ENCODE measurements at regions not wholly inside any gene's neighbourhood (a gene's known extent, or its start where the extent isn't known, plus 50 kb on each side); places are given as distances from the start of the nearest gene placed in this dataset.

DNA sequence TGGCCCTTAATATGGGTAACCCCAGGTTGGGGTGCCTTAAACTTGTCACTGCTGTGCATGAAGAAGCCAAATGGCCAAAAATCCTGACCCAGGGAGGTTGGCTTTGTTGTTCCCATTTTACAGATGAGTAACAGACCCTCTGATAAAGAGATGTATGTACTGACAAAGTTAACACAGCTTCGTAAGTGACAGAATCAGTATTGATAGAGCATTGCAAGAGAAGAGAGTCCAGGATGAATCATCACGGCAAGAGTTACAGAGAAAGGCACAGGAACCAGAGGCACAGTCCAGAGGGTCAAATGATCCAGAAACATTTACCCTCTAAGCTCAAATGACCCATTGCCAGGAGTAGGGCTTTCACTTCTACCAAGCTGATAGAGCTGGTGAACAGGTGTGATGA lies 103.8 kb upstream of the SMC2 start:
- WGBS (ENCODE audit: insufficient coverage), result no CpG with 5 or more reads among the region's 2 CpGs
- Histone ChIP-seq H3K4me1 (ENCODE audit: control insufficient read depth in 1 of 2, extremely low read depth in 1 of 2, insufficient read depth in 2 of 2, low read length in 2 of 2) (no peaks in the 10 kb centered on the region), H3K36me3 (ENCODE audit: control insufficient read depth in 2 of 2, extremely low read depth in 1 of 2, insufficient read depth in 1 of 2, low read length in 1 of 2) (no peaks in the 10 kb centered on the region), H3K27me3 (replicated peaks in 1 of 2; ENCODE audit: control insufficient read depth in 2 of 2, extremely low read depth in 1 of 2, insufficient read depth in 2 of 2, low read length in 1 of 2) (no peaks in the 10 kb centered on the region), H3K27ac (ENCODE audit: low read length) (no peak overlapping the region), H3K4me3 (ENCODE audit: control insufficient read depth in 1 of 2, extremely low read depth in 1 of 2, low read length in 1 of 2) (no peak overlapping the region), H3K9me3 (no peaks in the 10 kb centered on the region)
- peaks cover 0 to 6% of the 10 kb centered on the region in 2 donors for H3K27me3 Mint-ChIP-seq
- no peak overlapping the region for H3K4me3 Mint-ChIP-seq
- H3K9me3 Mint-ChIP-seq, result no peaks in the 10 kb centered on the region
- ChIA-PET POLR2A (no interaction called here), CTCF (no interaction called here)
- ATAC-seq (replicated peaks in 1 of 4) (no peak), DNase-seq (no peak)
- no peak overlapping the region for H3K27ac Mint-ChIP-seq
- no peaks in the 10 kb centered on the region for H3K4me1 Mint-ChIP-seq
- H3K36me3 Mint-ChIP-seq, result no peaks in the 10 kb centered on the region

DNA sequence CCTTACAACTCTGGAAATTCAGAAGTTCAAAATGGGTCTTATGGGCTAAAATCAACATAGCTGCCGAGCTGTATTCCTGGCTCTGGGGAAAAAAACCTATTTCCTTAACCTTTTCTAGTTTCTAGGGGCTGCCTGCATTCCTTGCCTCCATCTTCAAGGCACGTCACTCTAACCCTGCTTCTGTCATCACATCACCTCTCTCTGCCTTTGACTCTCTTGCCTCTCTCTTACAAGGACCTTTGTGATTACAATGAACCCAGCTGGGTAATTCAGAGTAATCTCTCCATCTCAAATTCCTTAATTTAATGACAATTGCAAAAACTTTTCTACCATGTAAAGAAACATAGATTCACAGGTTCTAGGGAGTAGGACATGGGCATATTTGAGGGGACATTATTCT lies 103.1 kb upstream of the SMC2 start:
- Histone ChIP-seq H3K4me3 (ENCODE audit: control insufficient read depth in 1 of 2, extremely low read depth in 1 of 2, low read length in 1 of 2) (no peak overlapping the region), H3K4me1 (ENCODE audit: control insufficient read depth in 1 of 2, extremely low read depth in 1 of 2, insufficient read depth in 2 of 2, low read length in 2 of 2) (no peaks in the 10 kb centered on the region), H3K9me3 (no peaks in the 10 kb centered on the region), H3K36me3 (ENCODE audit: control insufficient read depth in 2 of 2, extremely low read depth in 1 of 2, insufficient read depth in 1 of 2, low read length in 1 of 2) (no peaks in the 10 kb centered on the region), H3K27me3 (replicated peaks in 1 of 2; ENCODE audit: control insufficient read depth in 2 of 2, extremely low read depth in 1 of 2, insufficient read depth in 2 of 2, low read length in 1 of 2) (no peaks in the 10 kb centered on the region), H3K27ac (ENCODE audit: low read length) (no peak overlapping the region)
- WGBS (ENCODE audit: insufficient coverage), result 55% methylated on average over 2 of the region's 2 CpGs
- DNase-seq, result no peak
- POLR2A ChIA-PET, result no interaction called here
- Mint-ChIP-seq H3K27me3 (peaks cover 0 to 6% of the 10 kb centered on the region in 2 donors), H3K9me3 (no peaks in the 10 kb centered on the region), H3K4me3 (no peak overlapping the region), H3K4me1 (no peaks in the 10 kb centered on the region), H3K27ac (no peak overlapping the region), H3K36me3 (no peaks in the 10 kb centered on the region)
- ATAC-seq (replicated peaks in 1 of 4), result no peak
- CTCF ChIA-PET, result no interaction called here

DNA sequence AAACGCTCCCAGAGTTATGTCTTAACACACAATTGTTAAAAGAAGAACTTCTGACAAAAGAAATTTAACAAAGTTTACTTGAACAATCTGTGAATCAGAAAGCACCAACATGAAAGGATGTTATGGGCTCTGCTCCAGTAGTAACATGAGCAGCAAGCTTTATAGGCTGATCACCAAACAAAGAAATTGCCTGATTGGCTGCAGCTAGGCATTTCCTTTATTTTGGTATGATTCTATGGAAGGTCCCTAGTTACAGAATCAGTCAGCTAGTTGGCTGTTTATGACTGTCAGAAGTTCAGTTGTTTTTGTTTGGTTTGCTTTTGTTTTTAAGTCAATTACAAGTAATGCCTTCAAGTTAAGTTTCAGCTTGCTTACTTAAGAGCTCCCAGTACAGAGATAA lies 102.4 kb upstream of the SMC2 start:
- Mint-ChIP-seq H3K9me3 (no peaks in the 10 kb centered on the region), H3K27me3 (peaks cover 0 to 3% of the 10 kb centered on the region in 2 donors), H3K27ac (no peak overlapping the region), H3K4me3 (no peak overlapping the region), H3K36me3 (no peaks in the 10 kb centered on the region), H3K4me1 (no peaks in the 10 kb centered on the region)
- Histone ChIP-seq H3K27ac (ENCODE audit: low read length) (no peak overlapping the region), H3K4me3 (ENCODE audit: control insufficient read depth in 1 of 2, extremely low read depth in 1 of 2, low read length in 1 of 2) (no peak overlapping the region), H3K4me1 (ENCODE audit: control insufficient read depth in 1 of 2, extremely low read depth in 1 of 2, insufficient read depth in 2 of 2, low read length in 2 of 2) (no peaks in the 10 kb centered on the region), H3K9me3 (no peaks in the 10 kb centered on the region), H3K27me3 (replicated peaks in 1 of 2; ENCODE audit: control insufficient read depth in 2 of 2, extremely low read depth in 1 of 2, insufficient read depth in 2 of 2, low read length in 1 of 2) (no peaks in the 10 kb centered on the region), H3K36me3 (ENCODE audit: control insufficient read depth in 2 of 2, extremely low read depth in 1 of 2, insufficient read depth in 1 of 2, low read length in 1 of 2) (no peaks in the 10 kb centered on the region)
- no CpG with 5 or more reads among the region's 1 CpG for WGBS (ENCODE audit: insufficient coverage)
- no peak for ATAC-seq (replicated peaks in 1 of 4)
- CTCF ChIA-PET, result interaction anchor here in 1 of 2 donors (0.8 kb wide), 1 partner anchor 74 kb away, joined by 6 read pairs; no protein-coding TSS in a partner anchor
- POLR2A ChIA-PET, result no interaction called here
- DNase-seq, result no peak

DNA sequence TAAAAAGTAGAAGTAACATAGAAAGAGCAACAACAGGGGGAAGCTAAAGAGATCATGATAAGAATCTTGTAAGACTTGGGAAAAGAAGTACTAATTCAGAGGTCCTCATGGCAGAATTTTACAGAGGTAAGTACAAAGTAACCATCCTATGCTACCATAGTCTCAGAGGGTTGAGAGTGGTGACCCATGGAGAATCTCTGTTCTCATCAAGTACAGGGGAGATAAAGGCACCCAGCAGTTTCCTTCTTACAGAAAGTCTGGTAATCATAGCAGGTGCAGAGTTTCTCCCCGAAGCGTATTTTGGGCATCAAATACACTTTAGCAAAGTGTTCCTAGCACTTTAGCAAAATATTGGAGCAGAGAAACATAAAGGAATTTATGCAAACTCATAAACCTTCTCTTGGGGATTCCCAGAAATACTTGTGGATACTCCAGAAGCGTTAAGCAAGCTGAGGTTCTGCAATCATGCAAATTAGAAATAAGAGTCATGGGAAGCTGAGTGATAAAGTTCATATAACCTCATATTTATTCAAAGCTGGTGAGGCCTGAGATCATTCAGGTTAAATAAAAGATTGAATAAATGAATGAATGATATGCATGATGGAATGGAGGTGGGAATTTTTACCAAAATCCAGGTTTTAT lies 101.0 kb upstream of the SMC2 start:
- Mint-ChIP-seq H3K4me1 (no peaks in the 10 kb centered on the region), H3K27me3 (no peaks in the 10 kb centered on the region), H3K36me3 (no peaks in the 10 kb centered on the region), H3K4me3 (no peak overlapping the region), H3K27ac (no peak overlapping the region), H3K9me3 (no peaks in the 10 kb centered on the region)
- no peaks in the 10 kb centered on the region for H3K36me3 ChIP-seq (ENCODE audit: control insufficient read depth in 2 of 2, extremely low read depth in 1 of 2, insufficient read depth in 1 of 2, low read length in 1 of 2)
- POLR2A ChIA-PET, result no interaction called here
- H3K4me1 ChIP-seq (ENCODE audit: control insufficient read depth in 1 of 2, extremely low read depth in 1 of 2, insufficient read depth in 2 of 2, low read length in 2 of 2), result no peaks in the 10 kb centered on the region
- H3K4me3 ChIP-seq (ENCODE audit: control insufficient read depth in 1 of 2, extremely low read depth in 1 of 2, low read length in 1 of 2), result no peak overlapping the region
- CTCF ChIA-PET, result no interaction called here
- ATAC-seq (replicated peaks in 1 of 4) (no peak), DNase-seq (no peak)
- 75% methylated on average over 2 of the region's 3 CpGs for WGBS (ENCODE audit: insufficient coverage)
- no peaks in the 10 kb centered on the region for H3K27me3 ChIP-seq (replicated peaks in 1 of 2; ENCODE audit: control insufficient read depth in 2 of 2, extremely low read depth in 1 of 2, insufficient read depth in 2 of 2, low read length in 1 of 2)
- no peak overlapping the region for H3K27ac ChIP-seq (ENCODE audit: low read length)
- no peaks in the 10 kb centered on the region for H3K9me3 ChIP-seq

DNA sequence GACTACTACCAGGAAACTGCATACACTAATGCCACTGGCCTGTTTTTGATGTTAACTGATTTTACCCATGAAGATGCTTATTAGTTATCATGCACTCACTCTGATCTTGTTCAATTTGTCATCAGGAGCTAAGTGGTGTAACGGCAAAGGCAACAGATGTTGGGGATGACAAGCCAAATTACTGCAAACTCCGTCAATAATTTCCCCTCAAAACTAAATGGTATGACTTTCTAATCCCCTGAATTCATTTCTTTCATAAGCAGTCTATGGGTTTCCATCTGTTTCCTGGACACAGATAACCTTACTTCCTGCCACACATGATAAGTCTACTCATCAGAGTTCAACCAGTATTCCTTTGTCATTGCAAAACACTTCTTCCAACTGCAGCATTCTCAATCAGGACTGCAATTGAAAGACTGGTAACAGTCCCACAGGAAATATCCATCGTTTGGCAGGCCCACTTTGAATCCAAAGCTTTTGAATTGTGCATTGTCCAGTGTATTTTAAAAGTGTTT lies 96.2 kb upstream of the SMC2 start:
- H3K27me3 ChIP-seq (replicated peaks in 1 of 2; ENCODE audit: control insufficient read depth in 2 of 2, extremely low read depth in 1 of 2, insufficient read depth in 2 of 2, low read length in 1 of 2), result no peaks in the 10 kb centered on the region
- Mint-ChIP-seq H3K27ac (no peak overlapping the region), H3K4me3 (no peak overlapping the region), H3K9me3 (no peaks in the 10 kb centered on the region), H3K4me1 (no peaks in the 10 kb centered on the region), H3K27me3 (no peaks in the 10 kb centered on the region), H3K36me3 (no peaks in the 10 kb centered on the region)
- ChIA-PET POLR2A (no interaction called here), CTCF (interaction anchor here in 1 of 2 donors (0.6 kb wide), 1 partner anchor 283 kb away, joined by 3 read pairs; no protein-coding TSS in a partner anchor)
- ATAC-seq (replicated peaks in 1 of 4), result no peak
- WGBS (ENCODE audit: insufficient coverage), result 61% methylated on average over 2 of the region's 3 CpGs
- H3K36me3 ChIP-seq (ENCODE audit: control insufficient read depth in 2 of 2, extremely low read depth in 1 of 2, insufficient read depth in 1 of 2, low read length in 1 of 2), result no peaks in the 10 kb centered on the region
- no peaks in the 10 kb centered on the region for H3K9me3 ChIP-seq
- H3K4me3 ChIP-seq (ENCODE audit: control insufficient read depth in 1 of 2, extremely low read depth in 1 of 2, low read length in 1 of 2), result no peak overlapping the region
- DNase-seq, result no peak
- H3K27ac ChIP-seq (ENCODE audit: low read length), result no peak overlapping the region
- H3K4me1 ChIP-seq (ENCODE audit: control insufficient read depth in 1 of 2, extremely low read depth in 1 of 2, insufficient read depth in 2 of 2, low read length in 2 of 2), result no peaks in the 10 kb centered on the region

DNA sequence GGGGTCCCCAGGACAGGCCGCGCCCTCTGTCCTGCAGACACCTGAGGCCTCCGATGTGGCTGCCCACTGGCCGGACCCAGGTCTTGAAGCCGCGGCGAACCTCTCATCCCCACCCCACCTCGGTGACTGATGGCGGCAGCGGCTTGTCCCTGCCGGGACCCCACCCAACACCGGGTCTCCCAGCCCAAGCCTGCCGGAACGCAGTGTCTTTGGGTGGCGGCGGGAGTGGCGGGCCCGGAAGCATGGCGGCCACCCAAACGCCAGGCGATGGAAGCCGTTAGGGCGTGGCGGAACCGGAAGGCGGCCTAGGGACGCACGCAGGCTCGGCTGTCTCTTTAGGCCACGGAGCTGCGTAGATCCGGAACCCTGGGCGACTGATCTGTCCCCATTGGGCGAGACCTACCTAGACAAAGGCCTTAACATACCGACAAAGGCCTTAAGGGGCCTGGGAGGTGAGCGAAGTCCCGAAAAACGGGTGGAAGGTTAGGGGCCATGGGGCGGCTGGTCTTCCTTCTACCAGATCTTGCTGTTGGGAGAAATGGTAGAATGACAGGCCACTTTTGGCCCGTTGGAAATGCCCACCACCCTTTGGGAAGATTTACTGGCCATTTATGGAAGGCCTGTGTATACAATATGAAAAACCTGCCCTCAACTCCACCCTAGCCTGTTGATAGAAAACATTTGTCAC lies 94.6 kb upstream of the SMC2 start:
- Histone ChIP-seq H3K9me3 (no peaks in the 10 kb centered on the region), H3K27me3 (replicated peaks in 1 of 2; ENCODE audit: control insufficient read depth in 2 of 2, extremely low read depth in 1 of 2, insufficient read depth in 2 of 2, low read length in 1 of 2) (no peaks in the 10 kb centered on the region), H3K4me3 (ENCODE audit: control insufficient read depth in 1 of 2, extremely low read depth in 1 of 2, low read length in 1 of 2) (no peak overlapping the region), H3K36me3 (ENCODE audit: control insufficient read depth in 2 of 2, extremely low read depth in 1 of 2, insufficient read depth in 1 of 2, low read length in 1 of 2) (no peaks in the 10 kb centered on the region), H3K4me1 (ENCODE audit: control insufficient read depth in 1 of 2, extremely low read depth in 1 of 2, insufficient read depth in 2 of 2, low read length in 2 of 2) (no peaks in the 10 kb centered on the region), H3K27ac (ENCODE audit: low read length) (no peak overlapping the region)
- CTCF ChIA-PET, result no interaction called here
- no peak overlapping the region for H3K27ac Mint-ChIP-seq
- DNase-seq, result no peak
- no peak overlapping the region for H3K4me3 Mint-ChIP-seq
- 96% methylated on average over 19 of the region's 40 CpGs for WGBS (ENCODE audit: insufficient coverage)
- no peaks in the 10 kb centered on the region for H3K36me3 Mint-ChIP-seq
- no peak for ATAC-seq (replicated peaks in 1 of 4)
- H3K4me1 Mint-ChIP-seq, result no peaks in the 10 kb centered on the region
- no peaks in the 10 kb centered on the region for H3K9me3 Mint-ChIP-seq
- H3K27me3 Mint-ChIP-seq, result peaks cover 0 to 7% of the 10 kb centered on the region in 2 donors
- POLR2A ChIA-PET, result no interaction called here

All from T-cell (primary cell).